Thymus (tissue), 11 donors: ENCODE measurements at regions not wholly inside any gene's neighbourhood (a gene's known extent, or its start where the extent isn't known, plus 50 kb on each side); places are given as distances from the start of the nearest gene placed in this dataset.
"Not testable (repeated sequence)": the region's sequence is repeated elsewhere in the genome, so short reads cannot be mapped to it uniquely, and the experiment has no call there.

ENCODE experiments used
- DNase-seq, 9 donors: peaks; one replicate each; pipeline ENCODE4 v3.0.0-alpha.2; 2013; ENCODE audit warnings: low spot score in 9 of 9, low read depth in 6 of 9, missing footprints in 1 of 9
- H3K27ac ChIP-seq, 2 donors: one replicate each; pipeline ENCODE4 v1.5.1; 2013; ENCODE audit warnings: control low read depth in 1 of 2, low read depth in 1 of 2, low read length in 1 of 2, mild to moderate bottlenecking in 1 of 2, moderate library complexity in 1 of 2
- H3K27me3 ChIP-seq, 2 donors: one replicate each; pipeline ENCODE4 v1.5.1; 2013; ENCODE audit warnings: low read length in 1 of 2; ENCODE audit not compliant: control insufficient read depth in 2 of 2, insufficient read depth in 1 of 2
- H3K36me3 ChIP-seq, 2 donors: one replicate each; pipeline ENCODE4 v1.5.1; 2013; ENCODE audit warnings: low read length in 1 of 2, mild to moderate bottlenecking in 1 of 2, moderate library complexity in 1 of 2; ENCODE audit not compliant: control insufficient read depth in 2 of 2, insufficient read depth in 2 of 2
- H3K4me1 ChIP-seq, 2 donors: one replicate each; pipeline ENCODE4 v1.5.1; 2013; ENCODE audit warnings: low read length in 2 of 2; ENCODE audit not compliant: control insufficient read depth in 2 of 2, insufficient read depth in 2 of 2
- H3K4me3 ChIP-seq, 2 donors: one replicate each; pipeline ENCODE4 v1.5.1; 2013; ENCODE audit warnings: low read length in 2 of 2, control low read depth in 1 of 2, mild to moderate bottlenecking in 1 of 2
- H3K9me3 ChIP-seq, 2 donors: one replicate each; pipeline ENCODE4 v1.5.1; 2013; ENCODE audit warnings: low read length in 1 of 2, mild to moderate bottlenecking in 1 of 2; ENCODE audit not compliant: control insufficient read depth in 2 of 2, insufficient read depth in 1 of 2
- WGBS: extraction: QIAGEN DNeasy Blood & Tissue Kit; methylation state at CpG from one replicate; pipeline ENCODE4 v1.1.7; 2013; 5-methylcytosine and 5-hydroxymethylcytosine counted together
- donor health status: healthy.

- WGBS: 98% methylated on average over 7 of the region's 7 CpGs
- H3K27ac ChIP-seq, DNase-seq, H3K4me1 ChIP-seq, H3K4me3 ChIP-seq, H3K36me3 ChIP-seq, H3K9me3 ChIP-seq, H3K27me3 ChIP-seq: not testable (repeated sequence)
Observed at GRCh38 chr2:101645886-101646285, 51.6 kb upstream of the MAP4K4 start.

- Histone ChIP-seq H3K4me3 (no peak overlapping the region), H3K36me3 (no peaks in the 10 kb centered on the region), H3K9me3 (no peaks in the 10 kb centered on the region), H3K4me1 (peaks cover 0 to 4% of the 10 kb centered on the region in 2 donors), H3K27me3 (no peaks in the 10 kb centered on the region), H3K27ac (no peak overlapping the region)
- DNase-seq: no peak
- WGBS: 96% methylated on average over 1 of the region's 1 CpG
Observed at GRCh38 chr2:101644842-101645383, 52.6 kb upstream of the MAP4K4 start.

- 84% methylated on average over 1 of the region's 1 CpG for WGBS
- no peak for DNase-seq
Observed at GRCh38 chr2:101643004-101643524, 54.4 kb upstream of the MAP4K4 start.

GRCh38 chr2:101638817-101639605 is 58.5 kb upstream of the MAP4K4 start:
- Histone ChIP-seq H3K27me3 (no peaks in the 10 kb centered on the region), H3K27ac (no peak overlapping the region), H3K9me3 (no peaks in the 10 kb centered on the region), H3K4me1 (no peaks in the 10 kb centered on the region), H3K4me3 (no peak overlapping the region), H3K36me3 (no peaks in the 10 kb centered on the region)
- no peak for DNase-seq
- 98% methylated on average over 17 of the region's 17 CpGs for WGBS

More at GRCh38 chr2:101643004-101643524, 54.4 kb upstream of the MAP4K4 start:
- no peaks in the 10 kb centered on the region for H3K36me3 ChIP-seq
- H3K27ac ChIP-seq: no peak overlapping the region
- no peak overlapping the region for H3K4me3 ChIP-seq
- H3K27me3 ChIP-seq: no peaks in the 10 kb centered on the region
- peaks cover 0 to 3% of the 10 kb centered on the region in 2 donors for H3K4me1 ChIP-seq
- no peaks in the 10 kb centered on the region for H3K9me3 ChIP-seq

- Histone ChIP-seq H3K27me3 (no peaks in the 10 kb centered on the region), H3K4me3 (no peak overlapping the region), H3K36me3 (no peaks in the 10 kb centered on the region), H3K4me1 (no peaks in the 10 kb centered on the region), H3K9me3 (no peaks in the 10 kb centered on the region), H3K27ac (no peak overlapping the region)
- WGBS: 93% methylated on average over 12 of the region's 12 CpGs
- no peak for DNase-seq
Observed at GRCh38 chr2:101638181-101638711, 59.3 kb upstream of the MAP4K4 start.

- Histone ChIP-seq H3K27me3 (no peaks in the 10 kb centered on the region), H3K9me3 (peaks cover 0 to 6% of the 10 kb centered on the region in 2 donors), H3K27ac (no peak overlapping the region), H3K4me3 (no peak overlapping the region), H3K36me3 (no peaks in the 10 kb centered on the region), H3K4me1 (no peaks in the 10 kb centered on the region)
- DNase-seq: no peak
- WGBS: 94% methylated on average over 18 of the region's 18 CpGs
Observed at GRCh38 chr2:101630224-101630949, 67.1 kb upstream of the MAP4K4 start.

GRCh38 chr2:101628030-101628392 is 69.5 kb upstream of the MAP4K4 start:
- no peak overlapping the region for H3K4me3 ChIP-seq
- H3K9me3 ChIP-seq: peaks cover 0 to 6% of the 10 kb centered on the region in 2 donors
- H3K27ac ChIP-seq: no peak overlapping the region
- H3K36me3 ChIP-seq: no peaks in the 10 kb centered on the region
- H3K4me1 ChIP-seq: no peaks in the 10 kb centered on the region
- H3K27me3 ChIP-seq: no peaks in the 10 kb centered on the region
- WGBS: 94% methylated on average over 15 of the region's 16 CpGs
- DNase-seq: no peak

GRCh38 chr2:101627285-101628029 is 70.0 kb upstream of the MAP4K4 start:
- DNase-seq: no peak
- no peaks in the 10 kb centered on the region for H3K27me3 ChIP-seq
- H3K4me1 ChIP-seq: peaks cover 0 to 4% of the 10 kb centered on the region in 2 donors
- H3K9me3 ChIP-seq: peaks cover 0 to 6% of the 10 kb centered on the region in 2 donors
- WGBS: 90% methylated on average over 14 of the region's 14 CpGs
- H3K4me3 ChIP-seq: no peak overlapping the region
- no peaks in the 10 kb centered on the region for H3K36me3 ChIP-seq
- no peak overlapping the region for H3K27ac ChIP-seq
